ENCODE measurements at regions not wholly inside any gene's neighbourhood (a gene's known extent, or its start where the extent isn't known, plus 50 kb on each side); places are given as distances from the start of the nearest gene placed in this dataset.

DNA sequence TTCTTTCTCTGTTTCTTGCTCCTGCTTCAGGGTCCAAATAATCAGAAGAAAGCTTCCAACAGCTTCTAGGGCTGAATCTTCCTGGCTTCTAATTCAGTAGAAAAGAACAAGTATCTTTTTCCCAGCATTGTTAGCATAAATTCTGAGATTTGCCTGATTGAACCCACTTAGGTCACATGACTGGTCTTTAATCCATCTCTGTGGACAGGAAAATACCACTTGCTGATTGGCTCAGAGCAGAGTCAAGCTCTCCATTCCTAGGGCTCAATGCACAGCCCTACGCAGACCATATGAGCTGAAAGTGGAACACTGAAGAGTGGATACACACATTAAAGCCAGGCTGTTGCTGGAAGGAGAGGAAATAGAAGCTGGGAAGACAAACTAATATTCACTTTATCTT is 99.6 kb upstream of the RPL34 start:
- no peak for DNase-seq

GRCh38 chr4:108519911-108520601 is 100.3 kb upstream of the RPL34 start:
- no peak for DNase-seq

- no peak for DNase-seq
Measured at GRCh38 chr4:108519208-108519833, 101.1 kb upstream of the RPL34 start.

DNA sequence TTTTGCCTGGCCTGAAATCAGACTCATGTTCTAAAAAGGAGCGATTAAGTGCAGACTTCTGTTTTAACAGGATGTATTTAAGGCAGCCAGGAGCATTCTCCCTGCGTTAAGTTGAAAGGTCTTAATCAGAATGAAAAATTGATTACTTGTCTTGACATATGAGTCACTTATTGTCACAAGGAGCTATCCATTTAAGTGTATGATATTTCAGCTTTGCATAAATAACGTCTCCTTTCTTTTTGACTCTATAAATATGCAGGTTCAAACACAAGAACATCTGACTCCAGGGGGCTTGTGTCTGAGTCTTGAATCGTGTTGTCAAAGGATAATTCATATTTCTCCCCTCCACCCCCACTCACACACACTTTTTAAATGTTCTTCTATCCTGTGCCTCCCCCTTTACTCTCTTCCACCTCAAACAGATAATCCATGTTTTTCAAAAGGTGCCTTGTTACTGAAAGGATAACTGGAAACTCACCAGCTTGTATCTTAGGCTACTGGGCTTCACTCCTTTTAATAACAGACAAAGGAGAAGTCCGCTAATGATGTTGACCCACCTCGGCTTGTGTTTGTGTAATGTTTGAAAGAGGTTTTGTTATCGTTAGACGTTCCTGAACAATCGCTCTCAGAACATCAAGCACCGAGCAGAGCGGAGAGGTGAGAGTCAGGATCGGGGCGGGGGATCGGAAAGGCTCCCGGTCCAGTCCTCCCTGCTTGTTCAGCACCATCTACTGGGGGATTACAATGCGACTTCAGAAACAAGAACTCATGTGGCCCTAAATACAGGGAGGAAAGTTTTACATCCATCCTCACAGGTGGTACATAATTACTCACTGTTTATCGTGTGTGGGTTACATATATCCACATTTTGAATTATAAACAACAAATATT is 107.5 kb upstream of the RPL34 start:
- peak; percentile 32 for DNase-seq

DNA sequence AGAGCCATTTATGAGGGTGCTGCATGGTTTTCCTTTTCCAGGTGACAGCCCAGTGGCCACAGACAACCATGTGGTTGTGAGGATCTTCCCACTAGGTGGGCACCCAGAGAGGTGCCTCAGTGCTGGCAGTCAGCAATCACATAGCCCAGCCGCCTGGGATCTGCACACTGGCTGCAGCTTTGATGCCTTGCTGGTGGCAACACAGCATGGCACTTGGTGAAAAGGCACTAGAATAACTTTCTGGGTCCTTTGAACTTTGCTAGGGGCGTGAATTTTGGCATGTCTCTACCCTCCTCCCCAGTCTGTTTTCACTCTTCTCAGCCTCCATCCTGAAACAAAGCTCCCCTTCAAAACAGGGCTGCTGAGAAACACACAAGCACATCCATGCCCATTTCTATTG is 108.8 kb upstream of the RPL34 start:
- DNase-seq: no peak

DNA sequence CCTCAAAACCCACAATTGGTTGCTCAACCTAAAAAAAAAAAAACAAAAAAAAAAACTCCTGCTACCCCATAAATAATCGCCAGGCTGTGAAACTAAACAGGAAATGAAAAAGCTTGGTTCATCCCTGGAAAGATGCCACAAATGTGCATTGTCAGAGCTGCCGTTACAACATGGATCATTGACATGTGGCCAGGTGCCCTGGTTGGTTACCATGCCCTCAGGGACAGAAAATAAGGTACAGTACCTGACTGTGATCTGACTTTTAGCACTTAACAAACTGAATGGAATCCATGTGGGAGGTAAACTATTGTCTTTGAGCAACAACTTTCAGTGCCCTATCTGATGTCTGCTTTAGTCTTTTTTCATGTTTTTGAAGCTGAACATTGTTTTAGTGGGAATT is 118.0 kb upstream of the RPL34 start:
- no peak for DNase-seq

- DNase-seq: no peak
Measured at GRCh38 chr4:108498925-108499324, 121.5 kb upstream of the RPL34 start.

GRCh38 chr4:108493596-108493931 is 126.8 kb upstream of the RPL34 start:
- DNase-seq: no peak

- peak; percentile 24 for DNase-seq
Measured at GRCh38 chr4:108492816-108493595, 127.4 kb upstream of the RPL34 start.

DNA sequence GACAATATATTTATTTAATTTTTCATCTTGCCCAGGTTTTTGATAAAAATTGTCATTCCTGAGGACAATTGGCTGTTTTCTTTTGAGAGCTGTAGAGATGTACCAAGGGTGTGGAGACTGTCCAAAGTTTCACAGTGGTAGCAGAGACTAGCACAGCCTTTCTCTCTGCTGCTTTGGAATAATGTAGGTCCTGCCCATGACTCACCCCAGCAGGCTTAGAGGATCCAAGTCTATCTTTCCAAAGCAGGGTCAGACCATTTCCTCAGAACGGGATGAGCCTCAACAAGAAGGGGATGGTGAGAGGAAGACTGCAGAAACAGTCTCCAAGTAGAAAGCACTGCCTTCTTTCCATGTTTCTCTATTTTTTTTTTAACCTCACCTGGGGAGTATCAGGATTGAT is 131.5 kb upstream of the RPL34 start:
- DNase-seq: no peak

- no peak for DNase-seq
Measured at GRCh38 chr4:108486046-108486445, 134.3 kb upstream of the RPL34 start.

DNA sequence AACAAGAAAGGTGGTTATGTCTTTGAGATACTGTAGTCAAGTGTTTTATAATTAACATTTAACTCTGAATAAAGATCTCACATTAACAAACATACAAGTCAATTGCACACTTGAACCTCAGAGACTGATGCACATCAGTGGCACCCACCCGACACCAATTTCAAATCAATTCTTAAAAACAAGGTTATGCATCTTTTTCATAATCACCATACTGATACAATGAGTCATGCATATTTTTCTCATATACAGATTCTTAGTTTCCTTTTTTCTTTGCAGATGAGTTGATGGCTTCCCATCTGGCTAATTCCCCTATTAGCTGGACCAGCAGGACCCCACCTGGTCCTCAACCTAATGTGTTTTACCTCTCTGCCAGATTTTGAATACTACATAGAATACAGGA is 136.2 kb upstream of the RPL34 start:
- DNase-seq: no peak

DNA sequence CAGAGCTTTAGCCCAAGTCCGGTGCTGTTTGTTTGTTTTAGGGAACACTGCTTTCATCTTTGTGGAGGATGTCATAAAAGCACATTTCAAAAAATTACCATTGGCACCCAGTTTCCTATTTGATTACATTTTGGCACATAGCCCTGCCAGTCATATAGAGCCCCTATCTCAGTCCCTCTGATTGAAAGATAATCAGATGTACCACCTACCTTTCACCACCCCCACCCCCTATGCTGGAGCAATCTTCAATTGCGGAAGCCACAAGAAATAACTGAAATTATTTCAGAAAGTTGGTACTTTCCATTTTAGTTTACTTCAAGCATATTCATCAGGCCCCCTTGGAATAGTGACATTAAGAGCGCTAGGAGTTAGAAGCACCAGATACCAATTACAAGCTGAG is 136.7 kb upstream of the RPL34 start:
- no peak for DNase-seq

DNA sequence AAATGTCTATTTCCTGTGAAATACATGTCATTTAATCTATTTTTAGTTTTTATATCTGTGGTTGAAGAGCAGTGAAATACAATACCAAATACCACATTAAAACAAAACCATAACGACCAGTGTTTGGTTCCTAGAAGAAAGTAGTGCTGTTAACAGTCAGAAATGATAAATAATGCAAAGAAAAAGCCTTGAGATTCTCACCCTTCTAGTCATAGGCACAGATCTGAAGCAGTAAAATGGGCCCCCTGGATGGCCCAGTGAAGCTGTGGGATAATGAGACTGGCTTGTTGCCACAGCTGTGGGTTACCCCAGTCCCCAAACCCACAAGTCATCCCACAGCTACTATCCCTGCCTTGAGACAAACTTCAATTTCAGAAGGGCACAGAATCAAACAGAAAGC is 137.3 kb upstream of the RPL34 start:
- no peak for DNase-seq

GRCh38 chr4:108480881-108481280 is 139.5 kb upstream of the RPL34 start:
- DNase-seq: no peak

GRCh38 chr4:108477527-108478108 is 142.8 kb upstream of the RPL34 start:
- no peak for DNase-seq

DNA sequence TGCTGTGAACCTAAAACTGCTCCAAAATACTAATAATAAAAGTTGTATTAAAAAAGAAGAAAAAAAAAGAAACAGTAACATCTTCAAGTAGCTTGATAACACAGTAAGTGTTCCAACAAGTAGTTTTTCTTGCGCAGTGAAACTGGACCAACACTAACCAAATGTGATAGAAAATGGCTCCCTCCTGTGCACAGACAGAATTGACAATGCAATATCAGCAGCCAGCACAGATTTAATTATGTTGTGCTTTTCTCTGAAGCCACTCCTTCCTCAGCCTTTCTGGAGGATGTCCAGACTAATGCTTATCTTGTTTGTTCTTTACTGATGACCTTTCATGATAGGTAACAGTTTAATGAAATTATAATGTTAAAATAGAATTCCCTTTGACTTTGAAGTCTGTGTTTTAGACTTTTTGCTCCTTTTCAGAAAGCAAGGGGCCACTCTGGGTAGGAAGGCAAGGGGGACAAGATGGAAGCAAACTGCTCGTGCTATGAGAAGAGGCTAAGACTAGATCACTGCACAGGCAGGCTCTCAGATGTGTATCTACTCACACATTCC is 147.1 kb upstream of the RPL34 start:
- no peak for DNase-seq

DNA sequence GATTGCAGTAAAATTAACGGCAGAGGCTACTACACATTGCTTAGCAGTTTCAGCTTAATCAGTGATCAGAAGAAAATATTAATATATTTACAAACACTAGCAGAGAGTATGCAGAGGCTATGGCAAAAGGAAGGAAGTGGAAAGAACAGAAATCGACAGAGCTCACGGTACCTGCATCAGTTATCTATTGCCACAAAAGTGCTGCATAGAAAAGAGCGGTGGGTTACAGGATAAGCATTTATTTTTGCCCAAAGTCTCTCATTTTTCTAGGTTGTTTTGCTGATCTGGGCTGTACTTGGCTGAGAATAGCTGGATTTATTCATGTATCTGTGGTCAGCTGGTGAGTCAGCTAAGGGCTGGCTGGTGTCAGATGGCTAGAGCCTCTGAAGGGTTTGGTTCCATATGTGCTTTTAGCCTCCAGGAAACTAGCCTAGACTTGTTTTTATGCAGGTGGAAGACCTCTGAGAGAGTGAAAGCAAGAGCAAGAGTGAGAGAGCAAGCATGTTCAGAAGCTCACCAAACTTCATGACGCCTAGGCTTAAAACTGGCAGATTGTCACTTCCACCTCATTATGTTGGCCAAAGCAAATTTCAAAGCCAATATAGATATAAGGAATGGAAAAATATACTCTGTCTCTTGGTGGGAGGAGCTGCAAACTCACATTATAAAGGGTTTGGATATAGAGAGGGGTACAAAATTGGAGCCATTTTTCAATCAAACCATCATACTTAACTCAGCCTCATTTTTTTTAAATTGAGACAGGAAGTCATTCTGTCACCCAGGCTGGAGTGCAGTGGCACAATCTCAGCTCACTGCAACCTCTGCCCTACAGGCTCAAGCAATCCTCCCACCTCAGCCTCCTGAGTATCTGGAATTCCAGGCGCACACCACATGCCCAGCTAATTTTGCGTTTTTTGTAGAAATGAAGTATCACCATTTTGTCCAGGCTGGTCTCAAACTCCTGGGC is 153.2 kb upstream of the RPL34 start:
- DNase-seq: no peak

DNA sequence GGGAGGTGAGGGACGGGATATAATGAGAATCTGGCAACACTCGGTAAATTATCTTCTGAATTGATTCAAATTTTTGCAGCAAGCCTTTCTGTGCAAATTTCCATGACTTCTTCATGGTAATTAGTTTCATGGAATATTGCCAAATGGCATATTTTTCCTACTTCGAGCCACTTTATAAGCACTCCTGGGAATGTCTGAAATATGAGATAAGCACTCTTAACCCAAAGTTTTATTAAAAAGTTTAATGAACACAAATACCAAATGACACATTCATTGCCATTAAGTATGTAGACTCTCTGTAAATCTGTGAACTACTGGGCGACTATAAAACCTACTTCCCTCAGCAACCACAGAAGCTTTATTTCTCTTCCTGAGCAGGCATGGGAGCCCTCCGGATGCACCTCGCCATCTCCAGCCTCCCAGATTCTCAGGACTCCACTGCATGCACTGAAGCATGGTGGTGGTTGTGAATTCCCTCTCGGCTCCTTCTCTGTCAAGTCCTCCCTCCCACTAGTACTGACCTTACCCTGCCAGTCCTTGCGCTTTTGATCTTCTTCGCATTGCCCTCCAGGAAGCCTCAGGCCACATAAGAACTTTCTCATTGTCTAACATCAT is 154.4 kb upstream of the RPL34 start:
- no peak for DNase-seq

GRCh38 chr4:108458681-108459080 is 161.7 kb upstream of the RPL34 start:
- no peak for DNase-seq

GRCh38 chr4:108454227-108454626 is 166.1 kb upstream of the RPL34 start:
- DNase-seq: no peak
